PC-3 (cell line): ENCODE measurements at regions not wholly inside any gene's neighbourhood (a gene's known extent, or its start where the extent isn't known, plus 50 kb on each side); places are given as distances from the start of the nearest gene placed in this dataset.

Source experiments
- CTCF ChIP-seq: fragments of 300-600 bp; sonication (generic); conservative IDR thresholded peaks from 2 replicates; pipeline ENCODE4 v1.5.1; 2017; ENCODE audit warnings: antibody characterized with exemption, low read depth, mild to moderate bottlenecking, low read length
- EZH2 ChIP-seq: fragments of 300-600 bp; sonication (generic); IDR thresholded peaks from one replicate; pipeline ENCODE4 v1.6.1; 2017; ENCODE audit warnings: antibody characterized with exemption, mild to moderate bottlenecking, low read length; ENCODE audit not compliant: unreplicated experiment
- EZH2phosphoT487 ChIP-seq: fragments of 300-600 bp; sonication (generic); IDR thresholded peaks from 2 replicates; pipeline ENCODE4 v1.6.1; 2018; ENCODE audit warnings: mild to moderate bottlenecking, antibody characterized with exemption, low read length, borderline replicate concordance

GRCh38 chr5:121378046-121378445 is 473.6 kb upstream of the FTMT start:
- TF ChIP-seq CTCF (no peak), EZH2 (no peak), EZH2phosphoT487 (no peak)
